Gastrocnemius medialis (tissue), 4 donors: ENCODE measurements at regions not wholly inside any gene's neighbourhood (a gene's known extent, or its start where the extent isn't known, plus 50 kb on each side); places are given as distances from the start of the nearest gene placed in this dataset.

ENCODE experiments used
- ATAC-seq, 2 donors: fragments of 150-250 bp; one replicate each; pipeline ENCODE4 v1.9.1; 2016
- DNase-seq, 2 donors: peaks; one replicate each; pipeline ENCODE4 v3.0.0-alpha.2; 2019
- H3K27ac ChIP-seq, 4 donors: fragments of 200-600 bp; sonication (generic); 1 replicate in 1 of 4; 2 replicates in 3 of 4; pipeline ENCODE4 v1.5.1; 2016 to 2018; ENCODE audit warnings: mild to moderate bottlenecking in 2 of 4, moderate library complexity in 1 of 4
- H3K27me3 ChIP-seq, 3 donors: fragments of 200-600 bp; sonication (generic) in 2 of 3; 1 replicate in 1 of 3; 2 replicates in 2 of 3; pipeline versions ENCODE4 v1.5.1 to v1.6.0; 2016 to 2019; ENCODE audit warnings: mild to moderate bottlenecking in 1 of 3, moderate library complexity in 1 of 3
- H3K36me3 ChIP-seq, 2 donors: fragments of 200-600 bp; sonication (generic) in 1 of 2; one replicate each; pipeline ENCODE4 v1.5.1; 2017 to 2018
- H3K4me1 ChIP-seq, 2 donors: fragments of 200-600 bp; sonication (generic) in 1 of 2; one replicate each; pipeline ENCODE4 v1.5.1; 2016 to 2017; ENCODE audit warnings: mild to moderate bottlenecking in 2 of 2
- H3K4me3 ChIP-seq, 4 donors: fragments of 200-600 bp; sonication (generic) in 3 of 4; 1 replicate in 1 of 4; 2 replicates in 3 of 4; pipeline ENCODE4 v1.5.1; 2016 to 2019; ENCODE audit warnings: mild to moderate bottlenecking in 2 of 4
- H3K9me3 ChIP-seq, 3 donors: fragments of 200-600 bp; sonication (generic) in 2 of 3; 1 replicate in 1 of 3; 2 replicates in 2 of 3; pipeline ENCODE4 v1.5.1; 2016 to 2019
- POLR2A ChIP-seq, 2 donors: fragments of 450-650 bp; IDR thresholded peaks; one replicate each; pipeline ENCODE4 v1.6.1; 2017; ENCODE audit warnings: antibody characterized with exemption in 2 of 2, mild to moderate bottlenecking in 2 of 2, moderate library complexity in 2 of 2
- in situ Hi-C, 4 donors: fragments of 200-750 bp; cut with MboI; loops; one replicate each; pipeline versions ENCODE4 v1.15.0 to v1.8.0; 2017; ENCODE audit warnings: low sequenced_read_pairs in 4 of 4
- intact Hi-C: fragments of 100-400 bp; cut with DNase I; formaldehyde crosslinking; loops from one replicate; pipeline ENCODE4 v1.15.1; 2023; ENCODE audit warnings: low total_unique reads
- TF ChIP-seq, protein P1 (sequence below), 5 experiments: fragments of 450-650 bp in 3 of 5; fragments of 200-600 bp in 2 of 5; sonication (generic) in 2 of 5; IDR thresholded peaks in 4 of 5; conservative IDR thresholded peaks in 1 of 5; 1 replicate in 4 of 5; 2 replicates in 1 of 5; pipeline ENCODE4 v1.5.1; 2016 to 2019; ENCODE audit warnings: antibody characterized with exemption in 5 of 5, mild to moderate bottlenecking in 3 of 5, moderate library complexity in 3 of 5

- Histone ChIP-seq H3K27ac (no peak overlapping the region), H3K9me3 (no peaks in the 10 kb centered on the region), H3K4me3 (no peak overlapping the region), H3K27me3 (no peaks in the 10 kb centered on the region), H3K4me1 (no peaks in the 10 kb centered on the region), H3K36me3 (no peaks in the 10 kb centered on the region)
- ATAC-seq = no peak
- no peak for DNase-seq
- in situ Hi-C loops = loop anchor here in 3 of 4 donors (10.0 to 25.0 kb wide), 3 partner anchors 127 to 674 kb away; partner anchors contain the start of gene KIF17 (in 1 of the 3)
- intact Hi-C loops = no loop called here
- TF ChIP-seq POLR2A (IDR thresholded peaks at IDR 0.05) = no peak
These were observed 71.2 kb upstream of the ECE1 start for GRCh38 chr1:21361506-21361905.

- DNase-seq = no peak
- no peaks in the 10 kb centered on the region for H3K36me3 ChIP-seq
- TF ChIP-seq, protein P1, sequence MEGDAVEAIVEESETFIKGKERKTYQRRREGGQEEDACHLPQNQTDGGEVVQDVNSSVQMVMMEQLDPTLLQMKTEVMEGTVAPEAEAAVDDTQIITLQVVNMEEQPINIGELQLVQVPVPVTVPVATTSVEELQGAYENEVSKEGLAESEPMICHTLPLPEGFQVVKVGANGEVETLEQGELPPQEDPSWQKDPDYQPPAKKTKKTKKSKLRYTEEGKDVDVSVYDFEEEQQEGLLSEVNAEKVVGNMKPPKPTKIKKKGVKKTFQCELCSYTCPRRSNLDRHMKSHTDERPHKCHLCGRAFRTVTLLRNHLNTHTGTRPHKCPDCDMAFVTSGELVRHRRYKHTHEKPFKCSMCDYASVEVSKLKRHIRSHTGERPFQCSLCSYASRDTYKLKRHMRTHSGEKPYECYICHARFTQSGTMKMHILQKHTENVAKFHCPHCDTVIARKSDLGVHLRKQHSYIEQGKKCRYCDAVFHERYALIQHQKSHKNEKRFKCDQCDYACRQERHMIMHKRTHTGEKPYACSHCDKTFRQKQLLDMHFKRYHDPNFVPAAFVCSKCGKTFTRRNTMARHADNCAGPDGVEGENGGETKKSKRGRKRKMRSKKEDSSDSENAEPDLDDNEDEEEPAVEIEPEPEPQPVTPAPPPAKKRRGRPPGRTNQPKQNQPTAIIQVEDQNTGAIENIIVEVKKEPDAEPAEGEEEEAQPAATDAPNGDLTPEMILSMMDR (IDR thresholded peaks at IDR 0.05 in 4 of 5, conservative IDR thresholded peaks at IDR 0.05 in 1 of 5) = no peak
- no peak for TF ChIP-seq POLR2A (IDR thresholded peaks at IDR 0.05)
- H3K4me3 ChIP-seq = no peak overlapping the region
- H3K4me1 ChIP-seq = no peaks in the 10 kb centered on the region
- no peak for ATAC-seq
- in situ Hi-C loops (loop anchor here in 2 of 4 donors (25.0 kb wide), 2 partner anchors 645 to 670 kb away; partner anchors contain the start of gene KIF17 (in 1 of the 2)), intact Hi-C loops (no loop called here)
- H3K9me3 ChIP-seq = no peaks in the 10 kb centered on the region
- H3K27me3 ChIP-seq = no peaks in the 10 kb centered on the region
- H3K27ac ChIP-seq = no peak overlapping the region
These were observed 66.9 kb upstream of the ECE1 start for GRCh38 chr1:21357161-21357560.

DNA sequence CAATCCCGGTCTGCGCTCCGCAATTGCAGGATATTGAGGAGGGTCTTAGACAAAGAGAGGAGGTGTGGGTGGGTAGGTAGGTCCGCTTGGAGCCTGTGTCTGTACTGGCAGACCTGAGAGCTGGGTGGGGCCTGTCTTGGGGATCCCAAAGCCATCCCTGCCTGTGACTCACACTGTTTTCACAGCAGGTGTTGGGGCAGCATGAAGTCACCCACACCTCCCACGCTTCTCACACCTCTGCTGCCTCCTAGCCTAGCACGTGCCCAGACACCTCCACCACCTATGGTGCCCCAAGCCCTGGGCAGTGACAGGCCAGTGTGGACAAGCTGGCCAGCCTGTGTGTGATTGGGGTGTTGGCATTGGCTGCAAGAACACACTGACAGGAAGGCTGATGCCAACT, 65.7 kb upstream of the ECE1 start:
- H3K27me3 ChIP-seq = no peaks in the 10 kb centered on the region
- no peaks in the 10 kb centered on the region for H3K4me1 ChIP-seq
- no peaks in the 10 kb centered on the region for H3K36me3 ChIP-seq
- no peak overlapping the region for H3K27ac ChIP-seq
- intact Hi-C loops (no loop called here), in situ Hi-C loops (loop anchor here in 2 of 4 donors (25.0 kb wide), 2 partner anchors 644 to 669 kb away; partner anchors contain the start of gene KIF17 (in 1 of the 2))
- DNase-seq = no peak
- no peak for ATAC-seq
- no peaks in the 10 kb centered on the region for H3K9me3 ChIP-seq
- TF ChIP-seq POLR2A (IDR thresholded peaks at IDR 0.05) = no peak
- TF ChIP-seq, protein P1 (IDR thresholded peaks at IDR 0.05 in 4 of 5, conservative IDR thresholded peaks at IDR 0.05 in 1 of 5) = no peak
- H3K4me3 ChIP-seq = no peak overlapping the region

GRCh38 chr1:21352586-21352985, 62.3 kb upstream of the ECE1 start:
- Histone ChIP-seq H3K27ac (no peak overlapping the region), H3K27me3 (no peaks in the 10 kb centered on the region), H3K36me3 (no peaks in the 10 kb centered on the region), H3K4me3 (no peak overlapping the region), H3K4me1 (no peaks in the 10 kb centered on the region), H3K9me3 (no peaks in the 10 kb centered on the region)
- ATAC-seq (no peak), DNase-seq (no peak)
- TF ChIP-seq POLR2A (IDR thresholded peaks at IDR 0.05) = no peak
- TF ChIP-seq, protein P1 (IDR thresholded peaks at IDR 0.05 in 4 of 5, conservative IDR thresholded peaks at IDR 0.05 in 1 of 5) = no peak
- intact Hi-C loops (no loop called here), in situ Hi-C loops (loop anchor here in 2 of 4 donors (25.0 kb wide), 2 partner anchors 640 to 665 kb away; partner anchors contain the start of gene KIF17 (in 1 of the 2))

DNA sequence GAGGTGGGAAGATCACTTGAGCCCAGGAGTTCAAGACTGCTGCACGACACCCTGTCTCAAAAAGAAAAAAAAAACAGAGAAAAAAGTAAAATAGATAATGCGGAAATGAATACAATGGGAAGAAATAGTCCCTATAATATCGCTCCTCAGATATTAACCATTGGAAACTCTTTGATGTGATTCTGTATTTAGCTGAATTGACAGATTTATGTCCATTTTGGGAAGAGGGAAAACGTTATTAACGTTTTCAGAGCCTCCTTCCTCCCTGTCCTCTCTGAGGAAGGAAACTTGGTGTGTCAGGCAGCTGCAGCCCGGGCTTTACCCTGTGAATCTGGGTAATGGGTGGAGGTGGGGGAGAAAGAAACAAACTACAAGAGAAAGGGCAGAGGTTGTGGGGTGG, 61.6 kb upstream of the ECE1 start:
- no peaks in the 10 kb centered on the region for H3K9me3 ChIP-seq
- no peak overlapping the region for H3K27ac ChIP-seq
- no peaks in the 10 kb centered on the region for H3K27me3 ChIP-seq
- no peaks in the 10 kb centered on the region for H3K4me1 ChIP-seq
- in situ Hi-C loops (loop anchor here in 2 of 4 donors (25.0 kb wide), 2 partner anchors 640 to 665 kb away; partner anchors contain the start of gene KIF17 (in 1 of the 2)), intact Hi-C loops (no loop called here)
- no peak for ATAC-seq
- H3K4me3 ChIP-seq = no peak overlapping the region
- TF ChIP-seq, protein P1 (IDR thresholded peaks at IDR 0.05 in 4 of 5, conservative IDR thresholded peaks at IDR 0.05 in 1 of 5) = no peak
- no peak for TF ChIP-seq POLR2A (IDR thresholded peaks at IDR 0.05)
- H3K36me3 ChIP-seq = no peaks in the 10 kb centered on the region
- DNase-seq = no peak
